CD14-positive monocyte (primary cell): ENCODE measurements at regions not wholly inside any gene's neighbourhood (a gene's known extent, or its start where the extent isn't known, plus 50 kb on each side); places are given as distances from the start of the nearest gene placed in this dataset.

Experiments used
- DNase-seq, 3 donors: peaks; one replicate each; pipeline ENCODE4 v3.0.0-alpha.2; 2011 to 2022
- H2AFZ ChIP-seq: 2 replicates; pipeline ENCODE4 v1.6.0; 2012; ENCODE audit warnings: mild to moderate bottlenecking, low read depth, low read length, inconsistent platforms; ENCODE audit not compliant: insufficient read depth, poor library complexity, severe bottlenecking
- H3K27ac ChIP-seq, 2 donors: 1 replicate in 1 of 2; 2 replicates in 1 of 2; pipeline ENCODE4 v1.5.1; 2012 to 2013; ENCODE audit warnings: low read length in 2 of 2, control low read depth in 1 of 2, inconsistent platforms in 1 of 2, low read depth in 1 of 2, mild to moderate bottlenecking in 1 of 2
- H3K27me3 ChIP-seq, 2 donors: one replicate each; pipeline versions ENCODE4 v1.6.0 to v1.6.1; 2011 to 2013; ENCODE audit warnings: low read length in 2 of 2; ENCODE audit not compliant: control insufficient read depth in 2 of 2, insufficient read depth in 2 of 2
- H3K36me3 ChIP-seq, 2 donors: replicated peaks in 1 of 2; 1 replicate in 1 of 2; 2 replicates in 1 of 2; pipeline versions ENCODE4 v1.5.1 to v1.6.1; 2012 to 2013; ENCODE audit warnings: low read length in 2 of 2, control low read depth in 1 of 2, inconsistent platforms in 1 of 2, mild to moderate bottlenecking in 1 of 2; ENCODE audit not compliant: insufficient read depth in 2 of 2, control insufficient read depth in 1 of 2
- H3K4me1 ChIP-seq, 2 donors: 1 replicate in 1 of 2; 2 replicates in 1 of 2; pipeline versions ENCODE4 v1.5.1 to v1.6.1; 2012 to 2013; ENCODE audit warnings: low read length in 2 of 2, control low read depth in 1 of 2, inconsistent platforms in 1 of 2, mild to moderate bottlenecking in 1 of 2, moderate library complexity in 1 of 2; ENCODE audit not compliant: insufficient read depth in 2 of 2, control insufficient read depth in 1 of 2
- H3K4me2 ChIP-seq: replicated peaks from 2 replicates; pipeline ENCODE3; 2012; ENCODE audit warnings: low read length, moderate library complexity, mild to moderate bottlenecking; ENCODE audit not compliant: poor library complexity, severe bottlenecking; ENCODE audit errors: extremely low read depth
- H3K4me3 ChIP-seq, 3 experiments: fragments of 200-600 bp in 1 of 3; sonication (generic) in 1 of 3; replicated peaks in 1 of 3; 1 replicate in 2 of 3; 2 replicates in 1 of 3; pipeline ENCODE4 v1.5.1; 2011 to 2013; ENCODE audit warnings: low read length in 3 of 3, mild to moderate bottlenecking in 3 of 3, control low read depth in 2 of 3, low read depth in 2 of 3, inconsistent platforms in 1 of 3, moderate library complexity in 1 of 3
- H3K79me2 ChIP-seq: 2 replicates; pipeline ENCODE4 v1.6.0; 2012; ENCODE audit warnings: mild to moderate bottlenecking, control low read depth, inconsistent platforms, low read length, moderate library complexity; ENCODE audit not compliant: insufficient read depth
- H3K9ac ChIP-seq: 2 replicates; pipeline ENCODE4 v1.6.0; 2017; ENCODE audit warnings: low read length, mild to moderate bottlenecking; ENCODE audit not compliant: insufficient read depth, poor library complexity, severe bottlenecking
- H3K9me3 ChIP-seq, 2 donors: replicated peaks in 1 of 2; 1 replicate in 1 of 2; 2 replicates in 1 of 2; pipeline versions ENCODE4 v1.5.1 to v1.6.1; 2012 to 2013; ENCODE audit warnings: low read length in 2 of 2, control low read depth in 1 of 2; ENCODE audit not compliant: control insufficient read depth in 1 of 2, insufficient read depth in 1 of 2
- H4K20me1 ChIP-seq: 2 replicates; pipeline ENCODE4 v1.6.0; 2012; ENCODE audit warnings: mild to moderate bottlenecking, low read length, control low read depth, moderate library complexity; ENCODE audit not compliant: insufficient read depth
- H3K27ac Mint-ChIP-seq, 7 donors: one replicate each; pipeline ENCODE4 v1.8.0; 2020; ENCODE audit warnings: mild to moderate bottlenecking in 7 of 7, mixed read lengths in 7 of 7, moderate library complexity in 6 of 7, inconsistent platforms in 2 of 7
- H3K27me3 Mint-ChIP-seq, 3 donors: one replicate each; pipeline ENCODE4 v1.8.0; 2021 to 2022; ENCODE audit warnings: low read depth in 3 of 3, mild to moderate bottlenecking in 3 of 3, mixed read lengths in 3 of 3, moderate library complexity in 3 of 3, inconsistent platforms in 1 of 3
- H3K36me3 Mint-ChIP-seq, 2 donors: one replicate each; pipeline ENCODE4 v1.8.0; 2020; ENCODE audit warnings: mixed read lengths in 2 of 2, inconsistent platforms in 1 of 2, mild to moderate bottlenecking in 1 of 2
- H3K4me1 Mint-ChIP-seq: one replicate; pipeline ENCODE4 v1.8.0; 2020; ENCODE audit warnings: mild to moderate bottlenecking, mixed read lengths
- H3K4me3 Mint-ChIP-seq, 2 donors: one replicate each; pipeline ENCODE4 v1.8.0; 2020; ENCODE audit warnings: mild to moderate bottlenecking in 2 of 2, mixed read lengths in 2 of 2, moderate library complexity in 1 of 2
- H3K9me3 Mint-ChIP-seq, 7 donors: one replicate each; pipeline ENCODE4 v1.8.0; 2020 to 2022; ENCODE audit warnings: mixed read lengths in 7 of 7, mild to moderate bottlenecking in 6 of 7, moderate library complexity in 6 of 7, inconsistent platforms in 2 of 7
- CTCF ChIP-seq: fragments of 200-600 bp; IDR thresholded peaks from one replicate; pipeline ENCODE4 v1.8.0; 2022; ENCODE audit warnings: antibody characterized with exemption, mild to moderate bottlenecking
- WGBS: methylation state at CpG from one replicate; pipeline ENCODE4 v1.1.5; 2013; ENCODE audit warnings: missing lambda C conversion rate; ENCODE audit not compliant: insufficient coverage; 5-methylcytosine and 5-hydroxymethylcytosine counted together
- intact Hi-C, 2 donors: fragments of 100-400 bp; cut with micrococcal nuclease; formaldehyde crosslinking; loops; one replicate each; pipeline versions ENCODE4 v1.15.0 to v1.15.1; 2023

DNA sequence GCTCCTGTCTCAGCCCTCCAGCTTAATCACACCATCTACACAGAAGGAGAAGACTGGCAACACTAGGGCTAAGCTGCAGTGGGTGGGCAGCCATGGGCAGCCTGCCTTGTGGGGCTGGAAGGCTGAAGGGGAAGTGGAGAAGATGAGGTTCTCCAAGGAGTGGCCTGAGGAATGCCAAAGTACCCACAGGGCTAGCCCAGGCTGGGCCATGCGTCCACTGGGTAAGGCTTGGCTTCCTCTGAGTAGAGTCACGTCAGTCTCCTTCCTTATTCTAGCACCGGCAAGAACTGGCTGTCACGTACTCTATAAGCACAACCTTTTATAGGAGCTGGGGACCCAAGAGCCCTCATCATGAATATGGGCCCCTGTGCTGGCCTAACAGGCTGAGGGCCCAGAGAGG, 110.6 kb upstream of the SIRPA start:
- peaks cover 23 to 38% of the 10 kb centered on the region in 2 donors for H3K4me1 ChIP-seq
- no peak for DNase-seq
- intact Hi-C loops, result no loop called here
- H4K20me1 ChIP-seq, result peaks cover 26% of the 10 kb centered on the region
- H2AFZ ChIP-seq, result no peak overlapping the region
- Mint-ChIP-seq H3K36me3 (peaks cover 0 to 3% of the 10 kb centered on the region in 2 donors), H3K27ac (peak overlapping the region in 1 of 7 donors; percentile 52), H3K4me3 (no peak overlapping the region), H3K4me1 (peaks cover 42% of the 10 kb centered on the region), H3K27me3 (peaks cover 28 to 45% (median 39%) of the 10 kb centered on the region in 3 donors), H3K9me3 (peaks cover 0 to 2% (median 0%) of the 10 kb centered on the region in 7 donors)
- H3K4me3 ChIP-seq, result no peak overlapping the region
- H3K27me3 ChIP-seq, result peaks cover 16 to 19% of the 10 kb centered on the region in 2 donors
- no peaks in the 10 kb centered on the region for H3K9me3 ChIP-seq
- no peaks in the 10 kb centered on the region for H3K79me2 ChIP-seq
- no peak for TF ChIP-seq CTCF
- H3K27ac ChIP-seq, result no peak overlapping the region
- H3K36me3 ChIP-seq, result no peaks in the 10 kb centered on the region
- WGBS, result 39% methylated on average over 3 of the region's 4 CpGs
- H3K4me2 ChIP-seq, result no peak overlapping the region
- no peak overlapping the region for H3K9ac ChIP-seq

- intact Hi-C loops, result no loop called here
- Histone ChIP-seq H3K4me1 (peaks cover 23 to 36% of the 10 kb centered on the region in 2 donors), H3K9ac (no peak overlapping the region), H3K79me2 (no peaks in the 10 kb centered on the region), H3K27ac (no peak overlapping the region), H3K36me3 (no peaks in the 10 kb centered on the region), H4K20me1 (peaks cover 19% of the 10 kb centered on the region), H2AFZ (no peak overlapping the region), H3K4me2 (no peak overlapping the region), H3K4me3 (no peak overlapping the region), H3K9me3 (no peaks in the 10 kb centered on the region), H3K27me3 (peaks cover 8 to 15% of the 10 kb centered on the region in 2 donors)
- DNase-seq, result no peak
- 53% methylated on average over 4 of the region's 4 CpGs for WGBS
- Mint-ChIP-seq H3K9me3 (peaks cover 0 to 2% (median 0%) of the 10 kb centered on the region in 7 donors), H3K27me3 (peaks cover 22 to 37% (median 36%) of the 10 kb centered on the region in 3 donors), H3K4me3 (no peak overlapping the region), H3K36me3 (peaks cover 0 to 3% of the 10 kb centered on the region in 2 donors), H3K4me1 (peaks cover 45% of the 10 kb centered on the region), H3K27ac (peak overlapping the region in 1 of 7 donors; percentile 15)
- no peak for TF ChIP-seq CTCF
These were observed 112.0 kb upstream of the SIRPA start for GRCh38 chr20:1783245-1783644.
